LNCAP (cell line): ENCODE measurements at regions not wholly inside any gene's neighbourhood (a gene's known extent, or its start where the extent isn't known, plus 50 kb on each side); places are given as distances from the start of the nearest gene placed in this dataset.

Experiments used
- TF ChIP-seq, protein P1 (sequence below): fragments of 450-650 bp; IDR thresholded peaks from 2 replicates; pipeline ENCODE4 v1.5.1; 2017; ENCODE audit warnings: mild to moderate bottlenecking

DNA sequence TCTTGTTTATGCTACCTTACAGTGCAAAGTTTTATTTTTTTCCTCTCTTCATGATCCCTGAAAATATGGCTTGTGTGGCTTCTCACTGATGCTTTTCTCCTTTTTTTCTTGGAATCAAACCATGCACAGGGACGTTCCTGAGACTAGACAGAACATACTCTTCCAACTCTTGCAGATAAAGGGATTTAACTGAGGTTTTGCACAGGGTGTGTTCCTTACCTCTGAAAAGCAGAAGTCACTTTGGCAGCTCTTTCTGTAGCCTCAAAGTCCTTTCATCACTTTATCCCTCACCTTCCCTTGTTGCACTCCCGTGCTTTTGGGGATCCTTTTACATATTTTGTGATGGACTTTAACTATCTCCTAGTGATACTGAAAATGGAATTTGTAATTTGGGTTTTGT is 300.1 kb downstream of the SPRY1 start:
- TF ChIP-seq, protein P1, sequence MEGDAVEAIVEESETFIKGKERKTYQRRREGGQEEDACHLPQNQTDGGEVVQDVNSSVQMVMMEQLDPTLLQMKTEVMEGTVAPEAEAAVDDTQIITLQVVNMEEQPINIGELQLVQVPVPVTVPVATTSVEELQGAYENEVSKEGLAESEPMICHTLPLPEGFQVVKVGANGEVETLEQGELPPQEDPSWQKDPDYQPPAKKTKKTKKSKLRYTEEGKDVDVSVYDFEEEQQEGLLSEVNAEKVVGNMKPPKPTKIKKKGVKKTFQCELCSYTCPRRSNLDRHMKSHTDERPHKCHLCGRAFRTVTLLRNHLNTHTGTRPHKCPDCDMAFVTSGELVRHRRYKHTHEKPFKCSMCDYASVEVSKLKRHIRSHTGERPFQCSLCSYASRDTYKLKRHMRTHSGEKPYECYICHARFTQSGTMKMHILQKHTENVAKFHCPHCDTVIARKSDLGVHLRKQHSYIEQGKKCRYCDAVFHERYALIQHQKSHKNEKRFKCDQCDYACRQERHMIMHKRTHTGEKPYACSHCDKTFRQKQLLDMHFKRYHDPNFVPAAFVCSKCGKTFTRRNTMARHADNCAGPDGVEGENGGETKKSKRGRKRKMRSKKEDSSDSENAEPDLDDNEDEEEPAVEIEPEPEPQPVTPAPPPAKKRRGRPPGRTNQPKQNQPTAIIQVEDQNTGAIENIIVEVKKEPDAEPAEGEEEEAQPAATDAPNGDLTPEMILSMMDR, result no peak

DNA sequence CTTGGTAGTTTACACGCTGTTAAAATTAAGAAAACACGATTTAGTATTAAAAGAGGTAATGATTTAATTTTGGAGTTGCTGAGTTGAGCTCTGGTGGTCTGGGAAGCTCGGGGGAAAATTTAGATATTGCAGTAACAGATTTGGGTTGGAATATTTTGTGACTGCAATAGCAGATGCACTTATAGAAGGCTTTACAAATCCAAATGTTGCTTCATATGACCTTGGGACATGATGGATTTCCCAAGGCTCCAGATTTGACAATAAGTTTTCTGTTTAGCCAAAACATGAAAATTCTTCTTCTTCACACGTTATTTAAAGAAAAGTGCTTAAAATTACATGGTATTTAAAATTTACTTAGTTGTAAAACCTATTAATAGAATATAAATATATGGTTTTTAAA is 302.0 kb downstream of the SPRY1 start:
- TF ChIP-seq, protein P1, result no peak

DNA sequence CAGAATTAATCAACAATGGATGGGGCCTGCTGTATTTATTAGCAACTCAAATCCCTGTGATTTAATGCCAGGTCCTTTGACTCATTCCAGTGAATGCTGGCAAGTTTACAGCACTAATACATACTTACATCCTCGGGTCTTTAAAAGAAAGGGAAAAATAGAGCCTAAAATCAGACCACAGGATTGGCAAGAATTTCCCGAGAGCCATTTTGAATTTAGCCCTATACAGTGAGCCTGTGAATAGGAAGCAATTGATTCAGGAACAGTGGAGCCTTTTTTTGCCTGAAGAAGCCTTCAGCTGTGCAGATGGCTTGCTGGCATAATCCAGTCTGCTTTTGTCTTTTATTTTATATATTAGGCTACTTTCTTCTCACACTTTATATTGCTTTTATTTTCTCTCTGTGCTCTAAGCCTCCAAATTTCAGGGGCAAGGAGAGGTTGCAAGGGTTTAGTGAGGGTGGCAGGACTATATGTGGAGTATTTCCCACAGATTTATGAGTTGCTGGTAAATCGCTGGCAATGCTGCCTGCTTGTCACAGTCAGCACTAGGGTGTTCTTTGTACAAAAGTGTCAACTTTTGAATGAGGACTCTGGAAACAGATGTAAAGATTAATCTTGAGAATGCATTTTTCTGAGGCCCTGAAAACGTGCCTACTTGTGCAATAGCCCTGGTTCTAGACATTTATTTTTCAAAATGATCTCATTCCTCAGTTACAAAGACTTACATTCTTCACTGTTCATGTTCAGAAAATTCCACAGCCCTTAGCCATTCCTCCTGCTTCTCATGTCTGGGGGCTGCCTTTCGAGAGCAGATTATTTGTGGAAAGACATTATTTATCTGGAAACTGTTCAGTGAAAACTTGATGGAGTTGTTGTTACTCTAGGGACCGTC is 303.5 kb downstream of the SPRY1 start:
- TF ChIP-seq, protein P1, result no peak

DNA sequence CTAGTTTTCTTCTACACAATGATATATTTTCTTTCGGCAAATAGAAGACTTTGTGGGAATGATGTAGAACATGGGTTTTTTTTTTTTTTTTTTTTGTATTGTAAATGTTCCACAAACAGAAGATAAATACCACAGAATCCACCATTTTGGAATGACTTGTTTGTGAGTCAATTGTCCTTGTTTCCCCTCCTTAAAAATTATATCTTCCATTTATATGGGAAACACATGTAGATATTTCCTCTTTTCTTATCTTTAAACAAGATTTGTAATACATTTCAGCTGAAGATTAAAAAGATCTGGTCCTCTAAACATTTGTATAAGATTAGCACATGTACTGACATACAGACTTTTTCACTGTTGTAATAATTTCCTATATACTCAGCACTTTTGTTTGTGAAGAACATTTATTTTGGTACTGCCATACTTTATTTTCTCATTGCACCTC is 304.6 kb downstream of the SPRY1 start:
- TF ChIP-seq, protein P1, result no peak

DNA sequence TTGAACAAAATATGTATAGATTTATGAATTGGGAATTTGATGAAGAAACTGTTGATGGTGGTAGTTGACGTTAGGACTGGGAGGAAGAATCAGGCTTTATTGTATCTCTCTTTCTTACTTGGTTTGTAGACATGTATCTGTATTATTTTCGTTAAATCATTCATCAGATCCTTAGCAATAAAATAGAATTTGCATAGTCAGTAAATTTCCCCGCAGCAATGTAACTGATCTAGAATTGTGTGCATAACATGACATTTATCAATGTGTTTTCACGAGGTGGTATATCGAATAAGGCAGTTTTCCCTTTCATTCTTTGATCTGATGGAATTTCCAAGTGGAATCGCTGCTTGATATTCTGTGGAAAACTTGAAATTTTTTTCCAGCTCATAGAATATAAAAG is 308.8 kb downstream of the SPRY1 start:
- TF ChIP-seq, protein P1, result no peak

DNA sequence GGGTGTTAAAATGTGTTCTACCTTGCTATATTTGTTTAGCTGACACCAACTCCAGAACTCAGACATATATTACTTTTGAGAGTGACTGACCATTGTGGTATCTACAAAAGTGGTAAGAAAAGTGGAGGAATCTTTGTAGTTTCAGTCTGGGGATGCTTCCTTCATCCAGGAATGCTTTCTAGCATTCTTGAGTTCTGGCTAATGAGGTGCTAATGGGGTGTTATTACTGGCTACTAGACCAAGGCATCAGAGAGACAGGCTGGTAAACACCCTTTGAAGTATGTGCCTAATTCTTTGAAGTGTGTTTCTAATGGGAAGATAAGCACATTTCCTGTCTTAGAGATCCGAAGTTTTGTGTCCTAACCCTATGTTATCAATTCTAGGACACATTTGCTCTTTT is 310.4 kb downstream of the SPRY1 start:
- TF ChIP-seq, protein P1, result no peak

DNA sequence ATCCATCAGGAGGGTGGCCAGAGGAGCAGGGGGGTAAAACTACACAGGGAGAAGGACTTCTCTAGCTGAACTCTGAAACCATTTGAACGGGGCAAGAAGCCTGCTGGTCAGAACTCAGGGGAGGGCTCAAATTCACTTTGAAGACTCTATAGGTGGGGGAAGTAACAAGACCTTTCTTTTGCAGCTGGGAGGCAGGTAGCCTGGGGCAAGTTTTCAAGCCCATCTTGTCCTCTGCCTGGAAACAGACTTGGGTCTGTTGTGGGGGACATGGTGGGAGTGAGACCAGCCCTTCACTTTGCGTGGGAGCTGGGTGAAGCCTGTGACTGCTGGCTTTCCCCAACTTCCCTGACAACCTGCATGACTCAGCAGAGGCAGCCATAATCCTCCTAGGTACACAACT is 312.3 kb downstream of the SPRY1 start:
- TF ChIP-seq, protein P1, result no peak

DNA sequence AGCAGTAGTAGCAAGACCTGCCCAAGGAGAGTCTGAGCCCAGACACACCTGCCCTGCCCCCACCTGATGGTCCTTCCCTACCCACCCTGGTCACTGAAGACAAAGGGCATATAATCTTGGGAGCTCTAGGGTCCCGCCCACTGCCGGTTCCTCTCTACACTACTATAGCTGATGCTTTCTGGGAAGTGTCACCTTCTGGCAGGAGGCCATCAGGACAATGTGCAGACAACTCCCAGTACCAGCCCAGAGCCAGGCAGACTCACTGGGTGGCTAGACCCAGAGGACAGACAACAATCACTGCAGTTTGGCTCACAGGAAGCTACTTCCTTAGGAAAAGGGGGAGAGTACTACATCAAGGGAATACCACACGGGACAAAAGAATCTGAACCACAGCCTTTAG is 312.7 kb downstream of the SPRY1 start:
- TF ChIP-seq, protein P1, result no peak
